ENCODE measurements at regions not wholly inside any gene's neighbourhood (a gene's known extent, or its start where the extent isn't known, plus 50 kb on each side); places are given as distances from the start of the nearest gene placed in this dataset.

DNA sequence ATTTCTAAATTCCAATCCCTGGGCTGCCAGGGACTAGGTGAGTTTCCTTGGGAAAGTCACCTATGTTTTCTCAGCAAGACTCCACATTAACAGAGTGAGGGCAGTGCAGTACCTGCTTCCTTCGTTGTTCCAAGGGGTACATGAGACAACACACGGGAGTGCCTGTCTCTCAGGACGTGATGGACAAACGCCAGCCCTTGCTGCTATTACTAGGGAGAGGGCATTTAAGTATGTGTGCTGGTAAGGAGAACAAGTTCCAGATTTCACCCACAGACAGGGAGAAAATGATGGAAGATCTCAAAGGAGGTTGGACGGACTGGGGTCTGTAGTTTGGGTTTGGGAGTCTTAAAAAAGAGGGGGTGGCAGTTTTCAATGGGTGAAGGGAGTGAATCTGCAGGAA, 195.7 kb downstream of the HERPUD2 start:
- no peak for DNase-seq (ENCODE audit: low read depth)

DNA sequence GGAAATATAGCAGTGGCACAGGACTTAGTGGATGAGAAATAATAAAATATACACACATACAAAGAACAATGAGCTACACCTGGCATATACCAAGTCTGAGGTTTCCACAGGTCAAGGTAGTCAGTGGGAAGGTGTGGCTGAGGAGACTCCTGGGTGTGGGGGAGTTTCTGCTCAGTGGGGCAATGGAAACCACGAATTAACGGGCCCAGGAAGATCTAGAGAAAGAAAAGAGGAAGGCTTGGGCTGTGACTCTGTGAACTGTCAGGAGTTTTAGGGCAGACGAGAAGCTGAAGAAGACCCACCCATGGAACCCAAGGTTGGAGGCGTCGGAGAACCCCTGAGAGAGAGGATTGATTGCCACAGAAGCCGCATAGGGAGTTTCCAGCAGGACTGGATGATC, 196.5 kb downstream of the HERPUD2 start:
- no peak for DNase-seq (ENCODE audit: low read depth)

DNA sequence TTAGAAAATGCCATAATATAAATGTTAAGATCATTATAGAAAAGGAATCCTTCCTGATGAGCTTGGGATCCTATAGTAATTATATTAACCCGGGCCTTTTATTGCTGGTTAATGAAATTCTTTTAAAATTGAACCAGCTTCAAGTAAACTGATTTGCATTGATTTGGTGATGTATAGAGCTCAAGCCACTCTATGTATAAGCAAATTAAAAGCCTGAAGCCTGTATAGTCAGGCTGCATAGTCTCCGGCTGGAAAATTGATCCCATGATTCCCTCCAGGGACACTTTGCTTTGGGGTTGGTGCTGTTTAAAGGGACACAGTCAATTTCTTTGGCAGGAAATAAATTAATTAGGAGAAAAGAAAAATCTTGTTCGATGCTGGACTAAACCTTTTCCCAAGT, 199.1 kb downstream of the HERPUD2 start:
- DNase-seq (ENCODE audit: low read depth): no peak

DNA sequence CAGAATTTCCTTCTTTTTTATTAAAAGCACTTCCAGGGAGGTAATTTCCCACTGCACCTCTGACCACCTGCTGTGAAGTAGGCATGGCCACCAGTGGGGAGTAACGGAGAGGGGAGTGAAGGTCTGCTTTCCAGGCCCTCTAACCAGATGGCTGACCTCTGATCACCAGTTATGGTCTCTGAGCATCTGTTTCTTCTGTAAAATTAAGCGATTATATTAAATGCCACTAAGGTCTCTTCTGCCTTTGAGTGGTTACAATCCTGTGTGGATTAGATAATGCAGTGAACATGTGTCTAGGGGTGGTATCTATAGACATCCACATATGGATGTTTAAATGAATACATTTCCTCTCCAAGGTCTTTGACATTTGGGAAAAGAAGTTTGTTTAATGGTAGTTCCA, 199.6 kb downstream of the HERPUD2 start:
- DNase-seq (ENCODE audit: low read depth): no peak

DNA sequence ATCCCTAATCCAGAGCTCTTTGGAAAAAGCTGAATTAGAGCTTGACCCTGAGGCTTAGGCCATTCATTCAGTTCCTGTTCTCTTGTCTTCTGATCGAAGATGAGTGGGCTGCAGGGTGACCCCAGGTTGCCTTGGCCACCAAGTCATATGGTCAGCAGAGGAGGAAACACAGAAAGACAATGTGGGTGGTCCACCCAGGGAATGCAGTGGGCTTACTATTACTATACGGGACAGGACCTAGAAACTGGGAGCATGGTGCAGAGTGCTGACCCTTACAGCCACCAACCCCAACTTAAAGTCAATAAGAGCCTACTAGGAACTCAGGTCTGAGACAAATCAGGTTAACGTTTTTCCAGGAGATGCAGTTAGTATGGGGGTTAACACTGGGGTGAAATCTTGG, 200.5 kb downstream of the HERPUD2 start:
- DNase-seq (ENCODE audit: low read depth): no peak

DNA sequence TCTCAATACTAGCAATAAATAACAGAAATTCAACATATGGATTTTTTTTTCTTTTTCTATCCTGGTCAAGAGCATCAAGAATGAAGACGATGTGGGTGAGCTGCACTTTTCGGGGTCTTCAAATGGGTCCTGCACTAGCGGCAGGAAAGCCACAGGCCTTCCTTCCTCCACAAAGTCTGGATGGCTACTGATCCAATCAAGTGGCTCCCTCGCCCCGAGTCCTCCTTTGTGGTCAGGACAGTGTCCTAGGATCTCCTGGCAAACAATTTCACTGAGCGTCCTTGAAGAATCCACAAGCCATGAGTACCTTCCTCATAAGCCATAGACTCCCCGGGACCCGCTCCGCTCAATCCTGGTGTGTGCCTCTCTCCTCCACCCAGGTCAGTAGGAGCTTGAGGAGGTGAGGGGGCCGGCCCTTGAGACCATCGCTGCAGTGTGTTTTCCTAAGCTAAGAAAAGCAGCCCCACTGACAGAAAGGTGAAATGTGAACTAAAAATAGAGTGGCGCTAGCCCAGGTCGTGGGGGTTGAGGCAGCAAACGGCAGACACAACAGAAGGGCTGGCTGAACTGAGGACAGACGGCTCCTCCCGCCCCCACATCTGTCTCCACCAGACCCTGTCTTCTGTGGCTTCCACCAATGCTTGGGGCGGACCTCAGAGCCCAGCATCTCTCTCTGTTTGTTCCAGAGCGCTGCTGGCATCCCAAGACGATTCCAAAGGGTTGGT, 202.3 kb downstream of the HERPUD2 start:
- no peak for DNase-seq (ENCODE audit: low read depth)

DNA sequence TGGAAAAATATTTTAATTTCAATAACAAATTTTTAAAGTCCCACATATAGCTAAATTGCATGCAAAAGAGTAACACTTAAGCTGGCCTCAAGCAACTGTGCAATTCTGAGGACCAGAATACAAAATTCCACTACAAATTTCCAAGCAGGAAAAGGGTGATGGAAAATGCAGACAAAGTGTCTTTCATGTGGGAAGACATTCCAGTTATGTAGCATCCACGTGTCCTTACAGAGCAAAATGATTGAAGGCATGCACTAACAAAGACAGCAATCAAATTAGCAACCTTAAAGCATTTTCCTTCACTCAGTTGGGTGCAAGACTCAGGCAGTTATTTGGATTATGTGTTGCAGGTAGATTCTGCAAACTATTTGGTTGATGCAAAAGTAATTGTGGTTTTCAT, 203.7 kb downstream of the HERPUD2 start:
- DNase-seq (ENCODE audit: low read depth): no peak

DNA sequence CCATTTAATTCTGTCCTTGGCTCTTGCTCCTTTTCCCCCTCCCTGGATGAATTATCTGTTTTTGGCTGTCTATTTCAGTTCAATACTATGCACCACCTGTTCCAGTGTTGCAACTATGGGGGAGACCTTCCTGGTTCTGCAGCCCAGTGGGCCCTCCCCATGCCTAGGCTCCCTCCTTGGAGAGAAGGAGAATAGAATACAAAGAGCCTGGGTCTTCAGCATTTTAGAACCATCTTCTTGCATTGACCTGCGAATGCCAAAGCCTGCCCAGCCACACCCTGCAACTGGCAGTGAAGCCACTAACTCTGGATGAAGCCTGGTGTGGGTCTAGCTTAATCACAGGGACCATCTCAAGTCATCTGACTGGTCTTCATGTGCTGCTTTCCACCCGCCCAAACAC, 207.1 kb downstream of the HERPUD2 start:
- no peak for DNase-seq (ENCODE audit: low read depth)

DNA sequence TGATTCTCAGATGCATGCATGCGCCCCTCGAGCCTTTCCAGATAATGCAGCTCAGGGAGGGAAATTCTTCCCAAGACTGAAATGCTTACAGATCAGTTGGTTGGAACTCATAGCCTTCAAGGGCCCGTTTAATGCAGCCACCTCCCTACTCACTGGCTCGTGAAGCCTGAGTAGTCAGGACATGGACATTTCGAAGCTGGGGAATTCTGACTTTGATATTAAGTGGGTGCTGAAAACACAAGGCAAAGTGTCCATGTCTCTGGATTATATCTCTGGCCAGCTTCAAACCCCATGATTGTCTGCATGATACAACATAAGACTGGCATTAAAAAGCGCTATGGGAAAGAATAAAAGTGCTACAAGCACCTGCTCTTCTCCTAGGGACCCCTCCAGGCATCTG, 207.5 kb downstream of the HERPUD2 start:
- no peak for DNase-seq (ENCODE audit: low read depth)

DNA sequence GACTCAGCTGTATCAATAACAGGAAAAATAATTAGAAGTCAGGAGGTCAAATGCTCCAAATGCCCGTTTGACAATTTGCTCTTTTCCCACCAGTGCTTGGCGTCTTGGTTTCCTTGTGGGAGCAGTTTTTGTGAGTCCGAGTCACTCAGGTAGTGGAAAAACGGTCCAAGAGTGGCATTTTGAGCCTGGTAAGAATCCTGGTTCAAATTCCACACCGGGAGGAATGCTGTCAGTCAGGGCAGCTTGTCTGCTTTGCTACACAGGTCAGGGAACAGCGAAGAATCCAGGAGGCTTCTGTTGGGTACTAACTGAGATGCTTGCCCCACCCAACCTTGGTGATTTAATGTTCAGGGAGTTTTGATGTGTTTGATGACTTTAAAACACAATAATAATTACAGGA, 209.5 kb downstream of the HERPUD2 start:
- DNase-seq (ENCODE audit: low read depth): no peak

DNA sequence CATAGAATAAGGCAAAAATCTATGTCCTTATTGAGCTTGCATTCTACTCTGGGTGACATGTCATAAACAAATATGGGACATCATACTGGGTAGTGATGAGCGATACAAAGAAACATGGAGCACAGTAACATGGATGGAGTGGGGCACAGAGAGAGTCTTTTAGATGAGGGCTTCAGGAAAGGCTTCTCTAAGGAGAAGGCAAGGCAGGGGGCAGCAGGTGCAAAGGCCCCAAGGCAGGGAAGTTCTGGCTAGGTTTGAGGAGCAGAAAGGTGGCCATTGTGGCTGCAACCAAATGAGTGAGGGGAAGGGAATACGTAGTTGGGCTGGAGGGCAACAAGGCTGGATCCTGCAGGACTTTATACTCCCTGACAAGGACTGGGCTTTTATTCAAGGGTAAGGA, 211.4 kb downstream of the HERPUD2 start:
- no peak for DNase-seq (ENCODE audit: low read depth)

DNA sequence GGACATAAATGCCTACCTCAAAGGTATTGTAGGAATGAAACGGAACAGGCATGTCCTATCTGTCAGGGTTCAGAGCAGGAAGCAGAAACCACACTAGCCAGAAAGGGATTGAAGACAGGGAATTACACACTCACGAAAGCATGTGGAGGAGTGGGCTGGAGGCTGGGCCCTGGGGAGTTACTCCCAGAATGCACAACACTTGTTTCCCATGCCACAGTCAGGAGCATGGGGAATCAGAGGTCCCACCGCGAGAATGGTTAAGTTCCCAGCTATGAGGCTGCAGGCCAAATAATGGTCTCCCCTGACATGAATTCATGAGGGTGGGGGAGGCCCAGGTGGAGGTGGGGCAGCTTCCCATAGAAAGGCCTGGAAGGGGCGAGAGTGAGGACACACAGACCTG, 212.7 kb downstream of the HERPUD2 start:
- DNase-seq (ENCODE audit: low read depth): no peak

DNA sequence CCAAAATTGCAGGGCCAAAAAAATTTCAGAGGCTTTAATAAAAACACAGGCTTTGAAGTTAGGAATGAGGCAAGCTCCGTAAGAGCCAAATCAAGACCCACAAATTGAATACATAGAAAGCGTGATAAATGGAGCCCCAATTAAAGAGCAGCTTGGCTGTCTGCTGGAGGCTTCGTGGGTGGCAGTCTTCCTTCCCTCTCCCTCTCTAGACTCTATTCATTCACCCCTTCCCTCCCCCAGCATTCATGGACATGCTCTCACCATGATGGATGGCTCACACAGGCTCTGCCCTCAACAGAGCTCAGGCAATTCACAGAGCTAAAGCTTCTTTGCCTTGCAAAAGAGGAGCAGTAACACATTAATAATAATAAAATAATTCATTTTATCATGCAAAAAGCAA, 214.1 kb downstream of the HERPUD2 start:
- DNase-seq (ENCODE audit: low read depth): no peak

DNA sequence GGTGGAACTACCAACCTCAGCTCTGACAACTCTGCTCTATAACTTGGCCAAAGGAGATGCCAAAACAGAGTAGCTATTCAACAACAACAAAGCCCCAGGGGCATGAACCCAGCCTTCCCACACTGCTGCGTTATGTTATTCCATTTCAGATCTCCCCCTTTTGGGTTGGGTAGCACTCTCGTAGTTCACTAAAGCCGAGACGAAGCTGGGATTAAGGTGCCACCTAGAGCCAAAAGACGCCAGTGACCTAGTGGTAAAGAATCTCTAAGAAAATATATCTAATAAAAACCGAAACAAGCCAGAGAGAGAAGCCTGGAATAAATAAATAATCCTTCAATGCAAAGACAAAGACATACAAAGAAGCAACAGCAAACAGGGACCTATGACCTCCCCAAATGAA, 217.3 kb downstream of the HERPUD2 start:
- no peak for DNase-seq (ENCODE audit: low read depth)

DNA sequence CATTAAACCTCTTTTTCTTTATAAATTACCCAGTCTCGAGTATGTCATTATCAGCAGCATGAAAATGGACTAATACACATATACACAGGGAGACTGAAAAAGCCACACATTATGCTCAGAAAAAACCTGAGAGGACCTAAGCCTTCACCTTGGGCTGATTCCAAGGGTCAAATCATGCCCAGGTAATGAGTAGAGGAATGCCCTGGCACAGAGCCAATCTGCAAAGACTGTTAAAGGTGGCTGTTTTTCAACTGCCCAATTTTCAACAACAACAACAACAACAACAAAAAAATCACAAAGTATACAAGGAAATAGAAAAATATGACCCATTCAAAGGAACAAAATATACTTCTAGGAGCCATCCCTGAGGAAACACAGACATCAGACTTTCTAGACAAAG, 220.2 kb upstream of the TBX20 start:
- no peak for DNase-seq (ENCODE audit: low read depth)

DNA sequence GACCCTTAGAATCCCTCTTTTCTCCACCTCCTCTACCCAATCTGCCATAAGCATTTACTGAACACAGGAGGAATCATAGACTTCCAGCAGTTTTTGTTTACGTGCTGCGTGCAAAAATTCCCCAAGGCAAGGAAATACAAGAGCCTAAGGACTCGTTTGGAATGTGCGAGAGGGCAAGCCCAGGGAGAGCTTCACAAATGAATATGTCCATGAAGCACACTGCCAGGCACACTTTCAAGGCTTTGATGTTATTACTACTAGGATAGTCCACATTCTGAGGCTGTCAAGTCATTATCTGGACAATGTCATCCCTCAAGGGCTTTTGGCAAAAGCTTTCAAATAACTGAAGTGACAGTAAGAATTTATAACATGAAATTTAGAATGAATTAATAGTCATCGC, 214.7 kb upstream of the TBX20 start:
- DNase-seq (ENCODE audit: low read depth): no peak

DNA sequence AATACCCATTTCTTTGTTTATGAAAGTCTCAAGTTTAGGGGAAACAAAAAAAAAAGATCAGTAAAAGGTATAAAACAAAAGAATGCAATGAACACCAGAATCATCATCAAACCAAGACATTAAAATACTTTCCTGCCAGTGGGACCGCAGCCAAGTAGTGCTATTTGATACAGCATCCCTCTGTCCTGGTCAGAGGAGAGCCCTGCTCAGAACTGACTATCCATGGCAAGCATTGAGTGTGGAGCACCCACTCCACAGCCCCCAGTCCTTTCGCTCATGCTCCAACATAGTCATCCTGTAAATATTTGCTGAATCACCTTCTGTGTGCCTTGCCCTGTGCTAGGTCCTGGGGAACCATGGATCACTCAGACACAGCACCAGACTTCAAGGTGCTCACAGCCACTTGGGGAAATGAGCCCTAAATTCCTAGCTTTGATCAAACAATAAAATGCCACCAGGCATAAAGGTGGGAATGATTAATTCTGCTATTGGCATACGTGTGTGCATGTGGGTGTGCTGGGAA, 213.6 kb upstream of the TBX20 start:
- no peak for DNase-seq (ENCODE audit: low read depth)

DNA sequence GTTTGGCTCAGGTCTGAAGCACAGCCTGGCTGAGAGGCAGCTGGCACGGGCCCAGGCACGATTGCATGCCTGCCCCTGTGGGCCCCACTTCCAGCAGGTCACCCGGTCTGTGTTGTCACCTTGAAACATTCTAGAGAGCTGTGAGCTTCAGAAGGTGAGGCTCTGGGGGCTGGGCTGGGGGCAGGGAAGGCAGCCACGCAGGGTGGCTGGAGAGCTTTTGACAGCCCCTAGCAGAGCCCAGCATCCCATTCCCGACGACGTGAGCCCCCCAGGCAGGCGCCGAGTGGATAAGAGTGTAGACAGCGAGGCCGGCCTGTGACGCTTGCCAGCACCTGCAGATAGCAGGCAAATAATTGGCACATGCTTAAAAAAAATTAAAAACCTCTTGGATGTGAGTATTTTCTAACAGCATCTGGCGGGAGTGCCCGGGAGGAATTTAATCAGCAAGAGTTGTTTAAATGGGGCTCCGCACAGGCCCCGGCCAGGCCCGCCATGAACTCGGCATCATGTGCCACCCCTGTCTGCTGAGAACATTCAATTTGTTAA, 212.0 kb upstream of the TBX20 start:
- no peak for DNase-seq (ENCODE audit: low read depth)

DNA sequence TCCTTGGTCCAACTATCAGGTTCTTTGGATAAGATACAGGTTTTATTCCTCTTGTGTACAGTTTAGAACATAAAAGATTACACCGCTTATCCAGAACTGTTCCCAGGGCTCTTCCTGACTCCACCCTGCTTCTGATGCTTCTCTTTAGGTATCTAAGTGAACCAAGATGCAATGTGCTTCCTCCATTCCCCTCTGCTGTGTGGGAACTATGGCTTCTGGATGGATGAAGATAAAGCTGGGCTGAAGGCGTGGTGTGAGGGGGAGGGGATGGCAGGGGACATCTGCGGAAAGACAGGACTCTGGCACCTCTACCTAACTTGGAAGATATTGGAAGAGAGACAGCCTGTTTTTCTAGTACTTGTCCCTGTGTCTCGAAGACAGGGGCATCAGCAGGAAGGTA, 209.9 kb upstream of the TBX20 start:
- no peak for DNase-seq (ENCODE audit: low read depth)

DNA sequence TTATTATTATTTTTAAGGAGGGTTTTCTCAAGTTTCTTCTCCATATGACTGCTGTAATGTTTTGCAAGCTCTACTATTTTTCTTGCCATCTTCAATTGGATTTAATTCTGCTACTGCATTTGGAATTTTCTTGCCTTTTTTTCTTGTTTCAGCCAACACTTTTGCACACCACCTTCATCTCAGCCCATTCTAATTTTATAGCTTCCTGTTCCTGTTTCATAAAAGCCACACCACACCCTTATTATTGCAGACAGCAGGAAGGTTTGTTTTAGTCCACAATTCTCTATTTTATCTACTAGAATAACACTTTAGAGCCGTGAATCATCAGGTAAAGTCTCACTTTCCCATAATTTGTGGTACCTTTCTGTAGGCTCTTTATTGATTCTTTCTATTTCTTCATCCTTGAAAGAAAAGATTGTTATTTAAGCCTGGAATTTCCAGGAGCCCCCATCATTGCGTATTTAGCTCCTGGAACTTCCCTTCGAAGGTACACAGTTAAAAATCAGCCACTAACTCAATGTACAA, 209.3 kb upstream of the TBX20 start:
- DNase-seq (ENCODE audit: low read depth): no peak

DNA sequence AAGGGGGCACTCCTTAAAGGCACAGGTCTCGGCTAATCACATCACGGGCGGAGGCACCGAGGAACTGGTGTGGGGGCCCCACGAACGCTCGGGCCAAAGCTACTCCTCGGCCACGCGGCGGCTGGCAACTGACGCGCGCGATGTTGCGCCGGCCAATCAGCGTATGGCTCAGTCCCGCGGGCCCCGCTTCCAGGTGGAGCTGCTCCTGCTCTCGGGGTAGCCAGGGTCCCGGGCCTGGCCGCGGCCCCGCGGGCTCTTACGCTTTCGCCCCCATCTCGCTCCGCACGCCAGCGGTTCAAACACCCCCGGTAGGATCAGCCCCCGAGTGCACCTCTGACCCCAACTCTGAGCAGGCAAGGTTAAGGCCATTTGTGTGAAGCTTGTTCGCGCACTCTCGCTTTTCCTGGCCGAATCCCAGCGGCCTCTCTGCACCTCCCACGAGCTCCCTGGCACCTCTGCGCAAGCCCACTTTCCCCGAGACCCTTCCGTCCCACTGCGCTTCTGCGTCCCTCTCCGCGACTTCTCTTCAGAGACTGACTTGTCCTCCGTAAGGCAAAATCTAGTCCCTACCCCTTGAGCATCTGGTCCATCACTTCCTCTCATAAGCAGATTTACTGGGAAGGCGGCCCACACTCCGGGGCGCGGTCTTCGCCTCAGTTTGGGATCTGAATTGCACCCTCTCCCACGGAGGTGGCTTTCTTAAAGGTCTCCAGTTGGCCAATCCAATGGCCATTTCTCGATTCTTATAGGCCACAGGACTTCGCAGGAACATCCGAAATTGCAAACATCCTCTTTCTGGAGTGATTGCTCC, 200.9 kb upstream of the TBX20 start:
- no peak for DNase-seq (ENCODE audit: low read depth)

DNA sequence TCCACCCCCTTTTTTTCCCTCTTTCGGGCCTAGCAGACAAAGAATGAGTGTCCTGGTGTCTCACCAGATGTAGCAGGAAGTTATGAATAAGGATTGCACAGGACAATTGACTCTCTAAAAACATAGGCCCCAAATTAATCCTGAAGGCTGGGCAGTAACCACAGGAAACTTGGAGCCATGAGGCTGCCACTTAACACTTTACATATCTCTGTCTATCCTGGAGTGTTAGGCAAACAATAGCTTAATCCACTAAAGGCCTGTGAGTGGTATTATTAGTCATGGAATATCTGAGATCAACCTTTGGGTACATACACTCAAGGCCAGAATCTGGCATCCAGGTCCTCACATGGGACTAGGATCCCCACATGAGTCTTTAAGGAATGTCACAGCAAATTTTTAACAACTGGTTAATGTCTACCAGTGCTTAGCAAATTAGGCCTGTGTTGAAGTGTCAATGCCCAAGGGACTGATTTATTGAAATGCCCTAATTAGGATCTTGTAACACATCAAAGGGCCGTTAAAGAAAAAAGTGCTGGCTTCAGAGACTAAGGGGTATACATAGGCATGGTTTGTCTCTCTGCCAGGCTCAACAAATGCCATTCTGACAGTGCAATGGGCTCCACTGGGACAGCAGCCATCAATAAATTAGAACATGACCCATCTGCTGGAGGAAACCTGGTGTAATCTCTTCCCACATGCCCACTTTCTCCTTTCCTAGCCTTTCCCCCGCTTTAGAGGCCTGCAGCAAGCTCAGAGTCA, 196.7 kb upstream of the TBX20 start:
- no peak for DNase-seq (ENCODE audit: low read depth)

All from activated T-cell treated with anti-CD3 and anti-CD28 coated beads for 48 hours (primary cell).